Kidney capillary endothelial cell (primary cell): ENCODE measurements at regions not wholly inside any gene's neighbourhood (a gene's known extent, or its start where the extent isn't known, plus 50 kb on each side); places are given as distances from the start of the nearest gene placed in this dataset.
A peak's percentile ranks its signal among the peaks of the same experiment; 100 is the strongest.
"Not testable (repeated sequence)": the region's sequence is repeated elsewhere in the genome, so short reads cannot be mapped to it uniquely, and the experiment has no call there.

Experiments
- DNase-seq: peaks from one replicate; pipeline ENCODE4 v3.0.0-alpha.2; 2018; ENCODE audit warnings: low spot score

DNA sequence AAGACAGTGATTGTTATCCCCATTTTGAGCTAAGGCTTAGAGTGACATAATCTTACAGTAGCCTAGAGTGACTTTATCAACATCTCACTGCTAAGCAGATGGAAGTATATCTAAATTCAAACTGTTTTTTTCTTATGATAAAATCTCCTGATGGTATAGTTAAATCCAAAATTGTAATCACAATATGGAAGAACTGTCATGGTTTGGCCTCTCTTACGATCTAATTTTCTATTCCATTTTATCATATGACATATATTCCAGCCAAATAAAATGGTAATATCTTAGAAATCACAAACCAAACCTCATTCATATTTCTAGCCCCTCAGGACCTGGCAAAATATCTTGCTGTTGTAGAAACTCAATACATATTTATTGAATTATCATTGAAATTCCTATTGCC lies 864.7 kb downstream of the SLC6A15 start:
- no peak for DNase-seq

DNA sequence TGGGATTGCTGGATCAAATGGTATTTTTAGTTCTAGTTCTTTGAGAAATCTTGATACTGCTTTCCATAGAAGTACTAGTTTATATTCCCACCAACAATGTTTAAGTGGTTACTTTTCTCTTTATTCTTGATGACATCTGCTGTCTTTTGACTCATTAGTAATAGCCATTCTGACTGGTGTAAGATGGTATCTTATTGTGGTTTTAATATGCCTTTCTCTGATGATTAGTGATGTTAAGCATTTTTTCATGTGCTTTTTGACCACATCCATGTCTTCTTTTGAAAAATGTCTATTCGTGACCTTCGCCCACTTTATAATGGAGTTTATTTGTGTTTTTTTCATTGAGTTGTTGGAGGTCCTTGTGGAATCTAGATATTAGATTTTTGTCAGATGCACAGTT lies 865.7 kb downstream of the SLC6A15 start:
- DNase-seq: no peak

DNA sequence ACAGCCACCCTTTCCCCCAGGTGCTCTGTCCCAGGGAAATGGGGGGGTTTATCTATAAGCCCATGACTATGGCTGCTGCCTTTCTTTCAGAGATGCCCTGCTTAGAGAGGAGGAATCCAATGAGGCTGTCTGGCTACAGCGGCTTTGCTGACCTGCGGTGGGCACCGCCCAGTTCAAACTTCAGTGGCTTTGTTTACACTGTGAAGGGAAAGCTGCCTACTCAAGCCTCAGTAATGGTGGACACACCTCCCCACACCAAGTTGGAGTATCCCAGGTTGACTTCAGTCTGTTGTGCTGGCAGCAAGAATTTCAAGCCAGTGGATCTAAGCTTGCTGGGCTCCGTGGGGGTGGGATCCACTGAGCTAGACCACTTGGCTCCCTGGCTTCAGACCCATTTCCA lies 869.2 kb downstream of the SLC6A15 start:
- no peak for DNase-seq

DNA sequence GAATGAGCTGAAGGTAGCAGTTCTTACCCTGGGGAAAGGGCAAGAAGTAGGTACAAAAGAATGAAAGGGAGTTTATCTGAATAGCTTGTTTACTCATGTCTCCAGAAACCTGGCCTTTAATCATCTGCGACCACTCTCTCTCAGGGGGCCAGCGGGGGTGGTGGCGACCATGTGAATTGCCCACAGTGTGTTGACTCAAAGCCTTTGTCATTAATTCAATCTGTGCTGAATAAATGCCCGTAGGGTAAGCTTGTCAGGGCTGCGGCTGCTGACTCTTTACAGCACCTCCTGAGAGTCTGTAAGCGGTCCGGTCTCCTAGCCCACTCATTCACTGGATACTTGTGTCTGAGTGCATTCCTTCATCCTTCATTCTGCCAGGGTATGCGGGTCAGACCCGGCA lies 874.4 kb downstream of the SLC6A15 start:
- no peak for DNase-seq

DNA sequence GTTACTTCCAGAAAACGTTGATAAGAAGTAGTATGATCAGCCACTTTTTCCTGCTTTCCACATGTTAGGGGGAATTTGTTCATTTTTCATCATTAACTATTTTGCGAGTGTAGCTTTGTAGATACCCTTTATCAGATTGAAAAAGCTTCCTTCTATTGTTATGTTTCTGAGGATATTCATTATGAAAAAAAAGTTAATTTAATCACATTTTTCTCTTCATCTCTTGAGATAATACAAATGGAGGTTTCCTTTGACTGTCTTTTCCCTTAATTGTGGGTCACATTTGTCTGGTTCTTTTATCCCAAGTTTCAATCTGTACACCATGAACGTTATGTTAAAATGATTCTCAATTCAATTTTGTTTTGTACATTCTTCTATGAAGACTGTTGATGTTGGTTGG lies 875.7 kb downstream of the SLC6A15 start:
- no peak for DNase-seq

DNA sequence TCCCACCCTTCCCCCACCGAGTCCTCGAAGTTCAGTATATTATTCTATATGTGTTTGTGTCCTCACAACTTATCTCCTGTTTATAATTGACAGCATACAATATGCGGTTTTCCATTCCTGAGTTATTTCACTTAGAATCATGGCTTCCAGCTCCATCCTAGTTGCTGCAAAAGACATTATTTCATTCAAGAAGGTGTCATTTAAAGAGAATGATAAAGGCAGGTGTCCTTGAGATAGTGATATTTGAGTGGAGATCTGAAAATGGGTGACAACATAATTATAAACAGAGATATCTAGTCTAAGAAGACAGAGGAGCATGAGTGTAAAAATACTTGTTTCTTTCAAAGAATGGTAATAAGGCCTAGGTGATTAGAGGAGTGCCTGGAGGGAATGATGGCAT lies 876.8 kb downstream of the SLC6A15 start:
- DNase-seq: no peak

DNA sequence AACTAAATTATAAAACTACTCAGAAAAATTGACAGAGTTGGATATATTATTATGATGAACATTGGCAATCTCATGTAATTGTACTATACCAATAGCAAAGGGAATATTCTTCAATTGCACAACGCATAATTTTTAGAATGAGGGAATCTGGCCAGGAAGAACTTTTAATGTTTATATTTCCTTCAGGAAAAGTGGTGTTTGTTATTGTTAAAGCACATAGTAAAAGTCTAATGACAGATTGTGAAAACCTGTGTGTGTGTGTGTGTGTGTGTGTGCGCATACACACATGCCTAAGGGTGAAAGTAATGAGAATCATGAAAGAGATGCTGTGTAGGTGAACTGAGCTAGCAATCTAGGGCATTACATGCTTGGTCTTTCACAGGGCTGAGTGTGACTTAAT lies 877.7 kb downstream of the SLC6A15 start:
- no peak for DNase-seq

DNA sequence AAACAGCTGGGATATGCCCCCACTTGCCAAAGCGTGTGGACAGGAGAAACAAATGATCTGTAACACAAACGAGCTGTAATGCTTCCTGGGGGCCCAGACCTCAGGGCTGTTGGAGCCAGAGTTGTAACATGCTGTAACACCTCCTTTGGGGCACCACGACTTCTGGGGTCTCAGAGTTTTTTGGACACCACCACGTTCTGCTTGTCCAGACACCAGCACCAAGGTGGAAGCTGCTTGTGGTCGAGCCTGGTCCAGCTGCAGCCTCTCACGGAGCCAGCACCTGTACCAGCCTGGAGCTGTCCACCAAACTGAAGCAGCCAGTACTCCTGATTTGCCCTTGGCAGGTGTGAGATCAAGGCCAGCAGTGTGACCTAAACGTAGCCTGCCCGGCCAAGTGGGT lies 879.4 kb downstream of the SLC6A15 start:
- no peak for DNase-seq

DNA sequence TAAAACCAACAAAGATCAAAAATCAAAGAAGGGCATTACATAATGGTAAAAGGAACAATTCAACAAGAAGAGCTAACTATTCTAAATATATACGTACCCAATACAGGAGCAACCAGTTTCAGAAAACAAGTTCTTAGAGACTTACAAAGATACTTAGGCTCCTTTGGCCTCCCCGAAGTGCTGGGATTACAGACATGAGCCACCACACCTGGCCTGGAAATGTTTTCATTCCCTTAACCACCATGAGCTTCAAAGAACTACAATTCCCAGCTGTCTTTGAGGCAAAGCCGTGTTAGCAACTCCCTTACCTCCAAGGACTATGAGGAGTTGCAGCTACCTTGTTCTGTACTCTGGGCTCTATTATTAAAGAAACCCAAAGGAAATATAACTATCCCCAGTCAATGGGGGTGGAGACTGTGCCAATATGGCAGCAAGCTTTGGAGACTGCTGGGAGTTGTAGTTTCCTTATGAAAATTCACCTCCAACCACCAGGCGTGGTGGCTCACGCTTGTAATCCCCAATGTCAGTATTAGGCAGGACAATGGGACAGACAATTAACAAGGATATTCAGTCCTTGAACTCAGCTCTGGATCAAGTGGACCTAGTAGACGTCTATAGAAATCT lies 893.9 kb downstream of the SLC6A15 start:
- not testable (repeated sequence) for DNase-seq

DNA sequence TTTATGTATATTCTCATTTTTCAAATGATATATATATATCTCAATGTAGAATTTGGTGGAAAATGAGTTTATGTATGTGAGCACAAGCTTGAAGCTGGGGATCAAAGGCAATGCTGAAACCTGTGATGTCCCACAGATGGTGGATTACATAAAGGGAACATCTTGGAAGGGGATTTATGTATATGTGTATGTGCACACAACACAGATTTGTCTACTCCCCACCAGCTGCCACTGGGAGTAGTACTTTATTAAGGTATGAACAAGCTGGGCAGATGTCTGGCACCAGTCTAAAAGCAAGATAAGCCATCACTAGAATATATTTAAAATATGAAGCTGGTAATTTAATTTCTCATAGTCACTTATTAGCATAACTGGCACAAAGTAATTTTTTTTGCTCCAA lies 895.6 kb downstream of the SLC6A15 start:
- no peak for DNase-seq

DNA sequence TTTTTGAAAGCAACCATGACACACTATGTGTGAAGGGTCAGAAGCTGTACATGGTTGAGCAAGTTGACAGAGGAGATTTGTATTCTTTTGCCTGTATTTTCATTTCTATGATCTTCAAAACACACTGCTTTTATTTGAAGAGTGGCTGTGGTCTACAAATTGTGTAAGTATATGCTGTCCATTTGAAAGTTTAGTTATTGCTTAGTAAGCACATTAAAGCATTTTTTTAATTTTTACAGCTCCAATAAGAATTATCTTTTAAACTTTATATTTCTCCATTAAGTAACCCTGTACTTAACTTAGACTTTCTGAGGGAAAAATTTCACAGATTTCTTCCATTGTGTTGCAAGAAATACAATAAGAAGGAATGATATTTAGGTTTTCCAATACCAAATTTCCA lies 915.2 kb downstream of the SLC6A15 start:
- DNase-seq: no peak

DNA sequence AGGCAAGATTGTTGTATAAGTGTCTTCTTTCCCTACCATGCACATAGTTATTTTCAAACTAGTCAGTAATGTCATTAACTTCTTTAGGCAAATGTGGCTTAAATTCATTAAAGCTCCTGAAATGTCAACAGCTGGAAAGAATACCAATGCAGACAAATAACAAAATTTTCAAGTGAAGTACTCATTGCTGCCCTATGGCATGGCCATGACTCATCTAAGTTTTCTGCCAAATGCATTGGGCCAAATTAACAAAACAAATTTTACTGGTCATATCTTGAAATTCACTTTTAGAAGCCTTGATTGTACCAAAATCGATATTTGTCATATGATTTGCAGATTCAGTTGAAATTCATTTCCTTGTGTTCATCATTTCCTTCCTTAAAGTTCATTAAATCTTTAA lies 915.9 kb downstream of the SLC6A15 start:
- DNase-seq: no peak

DNA sequence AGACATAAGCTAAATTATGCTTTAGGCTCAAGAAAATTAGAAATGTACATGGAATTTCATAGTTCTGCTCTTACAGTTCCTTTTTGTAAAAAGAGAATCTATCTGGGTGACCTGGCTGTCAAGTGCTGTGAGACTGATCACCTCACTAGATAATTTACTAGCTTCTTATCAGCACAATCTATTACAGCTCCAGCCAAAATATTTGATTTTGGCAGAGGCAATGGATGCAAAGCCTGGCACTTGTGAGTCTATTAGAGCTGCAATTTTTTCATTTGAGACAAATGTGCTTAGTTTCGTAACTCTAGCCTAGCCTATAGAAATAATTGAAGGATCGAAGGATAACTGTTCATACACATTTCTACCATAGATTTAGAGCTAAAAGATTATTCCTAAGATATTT lies 927.5 kb downstream of the SLC6A15 start:
- no peak for DNase-seq

DNA sequence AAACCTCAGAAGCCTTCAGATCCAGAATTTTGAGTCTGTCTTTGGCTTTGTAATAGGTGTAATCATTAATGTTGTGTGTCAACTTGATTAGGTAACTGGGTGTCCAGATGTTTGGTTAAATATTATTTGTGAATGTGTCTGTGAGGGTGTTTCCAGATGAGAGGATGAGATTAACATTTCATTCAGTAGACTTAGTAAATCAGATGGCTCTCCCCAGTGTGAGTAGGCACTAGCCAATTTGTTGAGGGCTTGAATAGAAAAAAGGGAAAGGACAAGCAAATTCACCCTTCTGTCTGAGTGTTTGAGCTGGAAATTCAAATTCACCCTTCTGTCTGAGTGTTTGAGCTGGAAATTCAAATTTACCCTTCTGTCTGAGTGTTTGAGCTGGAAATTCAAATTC lies 932.2 kb downstream of the SLC6A15 start:
- no peak for DNase-seq

DNA sequence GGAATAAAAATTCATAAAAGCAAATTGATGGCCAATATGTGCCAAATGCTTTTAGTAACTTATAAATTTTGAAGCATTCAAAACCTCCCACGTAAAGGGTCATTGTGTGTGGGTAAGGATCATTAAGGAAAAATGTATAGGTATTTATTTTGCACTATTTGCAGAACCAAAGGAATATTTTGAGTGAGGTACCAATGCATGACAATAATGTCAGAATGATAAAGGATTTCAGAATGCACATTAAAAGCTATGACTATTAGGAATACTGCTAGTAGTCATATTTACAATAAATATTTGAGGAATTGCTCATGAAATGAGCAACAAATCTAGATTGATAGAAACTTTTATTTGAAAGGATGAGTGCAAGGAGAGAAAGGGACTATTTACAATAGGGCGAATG lies 932.8 kb downstream of the SLC6A15 start:
- no peak for DNase-seq

DNA sequence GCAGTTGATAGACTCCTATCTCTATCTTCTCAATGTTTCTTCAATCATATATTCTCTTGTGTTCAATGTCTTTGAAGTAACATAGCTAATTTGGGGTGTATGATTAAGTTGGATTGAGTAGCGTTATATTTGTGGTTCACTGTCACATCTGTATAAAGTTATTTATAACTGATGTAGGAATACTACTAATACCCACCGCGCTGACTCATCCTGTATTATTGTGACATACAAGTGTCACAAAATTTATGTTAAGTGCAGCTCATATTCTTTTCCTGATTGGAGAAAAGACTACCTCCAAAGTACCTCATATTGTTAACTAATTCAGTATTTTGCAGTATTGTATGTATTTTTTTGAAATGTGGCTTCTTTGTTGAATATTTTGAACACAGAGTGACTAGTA lies 940.8 kb downstream of the SLC6A15 start:
- no peak for DNase-seq

DNA sequence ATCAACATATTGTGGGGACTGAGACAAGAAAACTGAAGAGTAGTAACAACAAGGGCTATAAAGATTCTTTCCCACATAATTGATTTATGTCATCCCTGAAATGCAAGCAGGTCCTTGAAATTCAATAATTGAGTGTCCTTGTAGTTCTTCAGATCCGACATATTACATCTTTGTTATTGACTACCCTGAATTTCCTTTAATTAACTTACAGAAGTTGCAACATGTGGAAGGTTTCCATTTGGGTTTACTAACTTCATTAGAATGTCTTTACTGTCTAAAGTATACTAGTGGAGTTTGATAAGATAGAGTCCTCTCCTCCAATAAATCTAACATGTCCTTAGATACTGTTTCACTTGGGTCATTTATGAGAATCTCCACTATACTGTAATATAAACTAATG lies 951.8 kb downstream of the SLC6A15 start:
- no peak for DNase-seq

DNA sequence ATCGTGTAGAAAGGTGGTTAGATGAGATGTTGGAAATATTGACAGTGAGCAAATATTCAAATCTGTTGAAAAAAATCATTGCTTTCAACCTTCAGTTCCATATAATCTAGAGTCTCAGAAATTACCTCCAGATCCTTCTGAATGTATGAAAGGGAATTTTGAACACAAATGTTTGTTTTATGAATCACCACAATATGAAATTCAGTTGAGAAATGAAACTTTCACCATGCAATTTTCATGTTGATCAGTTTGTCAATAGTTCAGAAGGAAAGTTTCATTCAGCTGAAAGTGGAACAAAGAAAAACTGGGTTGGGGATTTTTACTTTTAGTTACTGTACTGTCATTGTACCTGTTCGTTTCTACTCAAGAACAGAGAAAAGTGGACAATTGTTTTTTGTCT lies 953.6 kb downstream of the SLC6A15 start:
- no peak for DNase-seq

DNA sequence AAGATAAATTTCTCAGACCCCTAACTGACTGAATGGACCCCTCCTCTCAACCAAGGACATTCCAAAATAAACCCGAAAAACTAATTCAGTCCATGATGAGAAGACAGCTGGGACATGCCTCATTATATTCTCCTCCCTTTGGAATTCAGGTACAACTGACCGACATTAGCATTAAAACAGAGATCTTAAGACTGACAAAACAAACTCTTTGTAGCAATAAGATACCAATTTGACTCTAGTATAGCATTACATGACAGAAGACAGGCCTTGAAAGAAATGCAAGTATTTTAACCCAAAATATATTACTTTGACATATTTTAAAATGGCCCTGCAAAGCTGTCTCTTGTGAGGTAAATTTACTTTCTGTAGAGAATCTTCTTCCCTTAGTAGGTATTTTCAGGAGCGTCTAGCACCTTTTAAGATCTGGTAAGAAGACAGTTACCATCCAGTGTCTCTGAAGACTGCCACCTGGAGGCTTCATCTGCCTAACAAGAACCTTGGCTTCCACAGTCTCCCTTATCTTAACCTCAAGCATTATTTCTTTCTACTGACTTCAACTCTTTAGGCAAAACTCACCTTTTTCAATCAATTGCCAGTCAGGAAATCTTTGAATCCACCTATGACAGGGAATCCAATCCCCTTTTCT lies 957.5 kb downstream of the SLC6A15 start:
- no peak for DNase-seq

DNA sequence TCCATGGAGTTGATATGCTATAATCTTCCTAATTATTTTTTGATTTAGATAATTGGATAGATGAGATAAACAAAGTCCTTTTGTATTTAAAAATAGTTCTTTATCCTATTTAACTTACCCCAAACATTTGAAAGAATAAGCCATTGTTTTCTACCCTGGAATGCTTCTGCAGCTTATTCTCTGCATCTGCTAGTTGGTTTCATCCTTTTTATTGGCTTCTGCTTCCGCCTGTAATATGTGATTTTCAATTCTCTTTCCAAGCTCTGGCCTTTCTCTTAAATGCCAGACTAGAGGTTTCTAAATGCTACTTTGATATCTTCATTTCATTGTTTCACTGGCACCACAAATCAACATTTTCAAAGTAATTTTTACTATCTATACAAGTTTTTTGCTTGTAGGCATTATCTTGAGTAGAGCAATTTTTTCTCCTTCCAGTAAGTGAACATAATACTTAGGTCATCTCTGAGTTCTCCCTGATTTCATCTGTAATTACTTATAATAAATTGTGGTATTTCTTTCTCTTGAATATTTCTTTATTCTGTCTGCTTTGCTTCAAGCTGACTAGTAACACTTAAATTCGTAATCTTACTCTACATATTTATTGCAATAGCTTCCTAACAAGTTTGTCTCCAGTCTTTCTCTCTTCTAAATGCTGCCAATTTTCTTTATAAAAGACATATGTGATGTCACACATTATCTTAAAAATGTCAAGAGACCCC lies 958.4 kb downstream of the SLC6A15 start:
- no peak for DNase-seq

DNA sequence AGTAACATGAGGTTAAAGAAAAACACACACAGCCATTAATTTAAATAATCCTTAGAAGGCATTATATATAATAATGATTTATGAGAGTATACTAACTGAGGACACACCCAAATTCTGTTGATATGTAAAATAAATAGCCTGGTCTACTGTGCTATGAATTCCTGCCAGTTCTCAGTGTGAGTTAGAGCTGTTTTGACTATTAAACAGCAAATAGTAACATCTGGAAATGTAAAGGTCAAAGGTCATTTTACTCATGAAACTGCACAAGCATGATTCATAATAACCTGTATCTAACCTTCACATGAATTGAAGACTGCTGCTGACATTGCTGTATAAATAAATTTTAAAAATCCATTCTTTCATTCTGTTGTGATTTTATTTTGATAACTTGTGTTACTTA lies 966.7 kb downstream of the SLC6A15 start:
- DNase-seq: peak; percentile 57

DNA sequence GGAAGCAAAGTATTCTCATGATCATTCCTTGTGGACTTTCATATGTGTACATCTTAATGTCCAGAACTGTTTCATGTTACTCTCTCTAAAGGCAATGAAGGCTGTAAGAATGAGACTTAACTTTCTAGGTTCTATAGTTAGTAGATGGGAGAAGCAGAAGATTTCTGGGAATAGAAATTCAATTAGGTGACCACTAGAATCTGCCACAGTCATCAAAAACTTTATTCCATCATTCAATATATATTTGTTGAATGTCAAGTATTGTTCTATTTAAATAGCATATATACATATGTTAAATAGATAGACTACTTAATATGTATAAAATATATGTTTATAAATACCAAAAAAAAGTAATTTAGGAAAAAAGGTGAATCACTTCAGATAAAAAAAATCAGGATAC lies 972.9 kb downstream of the SLC6A15 start:
- no peak for DNase-seq

DNA sequence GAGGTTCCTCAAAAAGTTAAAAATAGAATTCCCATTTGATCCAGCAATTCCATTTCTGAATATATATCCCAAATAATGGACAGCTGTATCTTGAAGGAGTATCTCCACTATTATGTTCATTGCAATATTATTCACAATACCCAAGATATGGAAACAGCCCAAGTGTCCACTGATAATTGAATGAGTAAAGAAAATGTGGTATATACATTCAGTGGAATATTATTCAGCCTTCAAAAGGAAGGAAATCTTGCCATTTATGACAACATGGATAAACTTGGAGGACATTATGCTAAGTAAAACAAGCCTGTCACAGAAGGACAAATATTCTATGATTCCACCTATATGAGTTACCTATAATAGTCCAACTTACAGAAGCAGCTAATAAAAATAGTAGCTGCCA lies 979.0 kb downstream of the SLC6A15 start:
- DNase-seq: no peak

DNA sequence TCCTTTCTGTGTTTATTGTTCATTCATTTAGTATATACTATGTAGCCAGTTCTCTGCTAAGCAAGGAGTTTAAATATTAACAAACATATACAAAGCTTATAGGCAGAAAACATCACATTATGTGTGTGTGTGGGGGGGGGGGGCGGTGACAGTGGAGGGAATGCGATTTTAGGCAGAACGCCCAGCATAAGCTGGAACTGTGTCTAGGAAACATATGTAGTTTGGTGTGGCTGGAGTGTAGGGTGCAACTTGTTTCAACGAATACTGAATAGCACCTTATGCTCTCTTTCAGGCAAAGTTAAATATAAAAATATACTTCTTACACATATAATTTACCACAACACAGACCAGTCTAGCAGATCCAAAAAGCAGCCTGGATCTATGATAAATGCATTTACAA lies 980.6 kb downstream of the SLC6A15 start:
- no peak for DNase-seq
